AG10803 (cell line): ENCODE measurements at regions not wholly inside any gene's neighbourhood (a gene's known extent, or its start where the extent isn't known, plus 50 kb on each side); places are given as distances from the start of the nearest gene placed in this dataset.
A peak's percentile ranks its signal among the peaks of the same experiment; 100 is the strongest.

Source experiments
- DNase-seq: peaks from one replicate; pipeline ENCODE4 v3.0.0; 2010; ENCODE audit warnings: low read depth
- H3K4me3 ChIP-seq: 2 replicates; pipeline ENCODE4 v1.5.1; 2011; ENCODE audit warnings: mild to moderate bottlenecking, low read length, control low read depth
- TF ChIP-seq, protein P1 (sequence below): conservative IDR thresholded peaks from 2 replicates; pipeline ENCODE4 v1.5.1; 2011; ENCODE audit warnings: mild to moderate bottlenecking, low read length, control low read depth, inconsistent platforms

DNA sequence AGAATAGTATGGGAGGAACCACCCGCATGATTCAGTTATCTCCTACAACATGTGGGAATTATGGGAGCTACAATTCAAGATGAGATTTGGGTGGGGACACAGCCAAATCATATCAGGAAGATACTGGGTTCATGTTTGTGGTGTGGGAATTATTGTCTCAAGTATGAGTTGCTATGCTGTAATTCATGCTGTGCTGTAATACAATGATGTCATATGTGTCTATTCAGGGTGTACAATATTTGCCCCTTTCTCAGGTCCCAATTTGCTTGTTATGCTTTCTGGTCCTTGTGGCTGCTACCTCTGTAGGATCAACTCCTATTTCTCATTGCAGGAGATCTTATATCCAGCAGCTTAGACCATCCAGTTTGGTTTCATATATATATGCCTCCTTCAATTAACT is 52.2 kb upstream of the ARHGAP20 start:
- TF ChIP-seq, protein P1, sequence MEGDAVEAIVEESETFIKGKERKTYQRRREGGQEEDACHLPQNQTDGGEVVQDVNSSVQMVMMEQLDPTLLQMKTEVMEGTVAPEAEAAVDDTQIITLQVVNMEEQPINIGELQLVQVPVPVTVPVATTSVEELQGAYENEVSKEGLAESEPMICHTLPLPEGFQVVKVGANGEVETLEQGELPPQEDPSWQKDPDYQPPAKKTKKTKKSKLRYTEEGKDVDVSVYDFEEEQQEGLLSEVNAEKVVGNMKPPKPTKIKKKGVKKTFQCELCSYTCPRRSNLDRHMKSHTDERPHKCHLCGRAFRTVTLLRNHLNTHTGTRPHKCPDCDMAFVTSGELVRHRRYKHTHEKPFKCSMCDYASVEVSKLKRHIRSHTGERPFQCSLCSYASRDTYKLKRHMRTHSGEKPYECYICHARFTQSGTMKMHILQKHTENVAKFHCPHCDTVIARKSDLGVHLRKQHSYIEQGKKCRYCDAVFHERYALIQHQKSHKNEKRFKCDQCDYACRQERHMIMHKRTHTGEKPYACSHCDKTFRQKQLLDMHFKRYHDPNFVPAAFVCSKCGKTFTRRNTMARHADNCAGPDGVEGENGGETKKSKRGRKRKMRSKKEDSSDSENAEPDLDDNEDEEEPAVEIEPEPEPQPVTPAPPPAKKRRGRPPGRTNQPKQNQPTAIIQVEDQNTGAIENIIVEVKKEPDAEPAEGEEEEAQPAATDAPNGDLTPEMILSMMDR = no peak
- H3K4me3 ChIP-seq = no peak overlapping the region
- no peak for DNase-seq

DNA sequence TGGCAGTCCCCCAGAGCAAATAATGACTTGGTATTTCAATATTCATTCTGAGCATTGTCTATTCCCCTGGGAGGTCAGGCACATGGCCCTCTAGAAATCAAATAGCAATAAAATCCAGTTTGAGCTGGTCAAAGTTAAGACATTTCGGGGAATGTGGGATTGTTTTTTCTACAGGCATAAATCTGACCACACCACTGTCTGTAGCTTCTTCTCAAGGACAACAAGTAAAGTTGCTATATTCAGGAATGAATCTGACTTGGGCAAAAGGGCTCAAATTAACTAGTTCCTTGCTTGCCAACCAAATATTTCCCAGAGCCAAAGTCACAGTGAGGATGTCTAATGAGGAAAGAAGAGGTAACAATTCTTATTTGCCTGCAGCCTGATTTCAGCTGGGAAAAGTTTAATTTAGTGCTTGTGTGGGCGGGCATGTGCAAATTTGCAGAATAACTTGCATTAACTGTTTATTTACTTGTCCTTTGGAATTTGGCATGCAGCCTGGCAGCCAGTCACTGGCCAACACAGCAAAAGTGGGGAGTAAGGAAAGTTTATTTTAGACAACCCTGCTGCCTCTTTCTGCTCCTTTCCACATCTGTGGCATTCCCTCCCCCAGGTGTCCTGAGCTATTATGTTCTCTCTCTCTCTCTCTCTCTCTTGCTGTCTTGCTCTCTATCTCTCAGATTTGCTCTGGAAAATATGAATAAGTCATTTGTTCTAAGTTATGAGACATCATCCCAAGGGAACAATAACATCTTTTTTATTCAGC is 51.2 kb upstream of the ARHGAP20 start:
- TF ChIP-seq, protein P1 = no peak
- peak; percentile 57 for DNase-seq
- no peak overlapping the region for H3K4me3 ChIP-seq

DNA sequence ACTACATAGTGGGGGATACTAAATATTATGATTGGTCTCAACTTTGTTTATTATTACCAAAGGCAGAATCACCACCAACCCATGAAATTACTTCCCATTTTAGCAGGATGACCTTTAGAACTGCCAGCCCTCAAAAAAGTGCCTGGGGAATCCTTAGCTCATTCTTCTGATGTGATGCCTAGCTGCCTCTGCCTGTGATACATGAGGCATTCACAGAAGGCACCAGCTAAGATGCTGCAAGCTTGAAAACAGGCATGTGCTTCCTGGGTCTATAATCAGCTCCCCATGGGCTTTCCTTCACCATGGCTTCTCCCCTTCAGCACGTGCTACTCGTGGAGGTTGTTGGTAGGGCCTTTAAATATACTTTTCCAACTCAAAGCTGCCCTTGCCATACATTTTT is 50.4 kb upstream of the ARHGAP20 start:
- peak; percentile 5 for DNase-seq
- no peak overlapping the region for H3K4me3 ChIP-seq
- TF ChIP-seq, protein P1 = no peak
